Type B pancreatic cell (in vitro differentiated cells): ENCODE measurements at regions not wholly inside any gene's neighbourhood (a gene's known extent, or its start where the extent isn't known, plus 50 kb on each side); places are given as distances from the start of the nearest gene placed in this dataset.

Experiments
- DNase-seq: peaks from one replicate; pipeline ENCODE4 v3.0.0; 2021; ENCODE audit warnings: mixed read lengths; ENCODE audit not compliant: unreplicated experiment; ENCODE audit errors: extremely low spot score
- H3K27ac Mint-ChIP-seq: 2 replicates; pipeline ENCODE4 v1.8.0; 2021; ENCODE audit warnings: mild to moderate bottlenecking, mixed read lengths
- H3K27me3 Mint-ChIP-seq: 2 replicates; pipeline ENCODE4 v1.8.0; 2021; ENCODE audit warnings: mixed read lengths
- H3K36me3 Mint-ChIP-seq: 2 replicates; pipeline ENCODE4 v1.8.0; 2021; ENCODE audit warnings: mixed read lengths
- H3K4me1 Mint-ChIP-seq: one replicate; pipeline ENCODE4 v1.8.0; 2021; ENCODE audit warnings: mixed read lengths; ENCODE audit not compliant: unreplicated experiment
- H3K4me3 Mint-ChIP-seq: 2 replicates; pipeline ENCODE4 v1.8.0; 2021; ENCODE audit warnings: mild to moderate bottlenecking, mixed read lengths
- H3K9me3 Mint-ChIP-seq: 2 replicates; pipeline ENCODE4 v1.8.0; 2021; ENCODE audit warnings: mixed read lengths
- TF ChIP-seq, protein P1 (sequence below): fragments of 200-600 bp; sonication (generic); conservative IDR thresholded peaks from 2 replicates; pipeline ENCODE4 v1.5.0; 2021; ENCODE audit warnings: antibody characterized with exemption, mild to moderate bottlenecking

DNA sequence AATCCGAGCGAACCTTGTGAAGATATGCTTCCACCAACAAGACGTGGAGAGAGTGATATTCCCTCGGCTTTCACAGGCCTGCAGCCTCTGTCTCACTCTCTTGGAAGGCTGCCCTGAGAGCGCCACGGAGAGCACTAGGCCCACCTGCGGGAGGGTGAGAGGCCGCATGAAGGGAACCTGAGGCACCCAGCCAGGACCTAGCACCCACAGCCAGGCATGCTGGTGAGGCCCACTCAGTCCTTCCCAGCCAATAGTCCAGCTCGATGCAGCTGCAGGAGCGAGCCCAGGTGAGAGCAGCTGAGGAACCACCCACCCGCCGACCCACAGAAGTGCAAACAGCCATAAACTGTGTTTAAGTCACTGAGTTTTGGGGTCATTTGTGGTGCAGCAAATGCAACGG, 227.2 kb downstream of the QKI start:
- Mint-ChIP-seq H3K27ac (no peak overlapping the region), H3K4me3 (no peak overlapping the region), H3K36me3 (no peaks in the 10 kb centered on the region), H3K27me3 (peaks cover 4% of the 10 kb centered on the region), H3K9me3 (no peaks in the 10 kb centered on the region), H3K4me1 (no peaks in the 10 kb centered on the region)
- no peak for DNase-seq
- TF ChIP-seq, protein P1, sequence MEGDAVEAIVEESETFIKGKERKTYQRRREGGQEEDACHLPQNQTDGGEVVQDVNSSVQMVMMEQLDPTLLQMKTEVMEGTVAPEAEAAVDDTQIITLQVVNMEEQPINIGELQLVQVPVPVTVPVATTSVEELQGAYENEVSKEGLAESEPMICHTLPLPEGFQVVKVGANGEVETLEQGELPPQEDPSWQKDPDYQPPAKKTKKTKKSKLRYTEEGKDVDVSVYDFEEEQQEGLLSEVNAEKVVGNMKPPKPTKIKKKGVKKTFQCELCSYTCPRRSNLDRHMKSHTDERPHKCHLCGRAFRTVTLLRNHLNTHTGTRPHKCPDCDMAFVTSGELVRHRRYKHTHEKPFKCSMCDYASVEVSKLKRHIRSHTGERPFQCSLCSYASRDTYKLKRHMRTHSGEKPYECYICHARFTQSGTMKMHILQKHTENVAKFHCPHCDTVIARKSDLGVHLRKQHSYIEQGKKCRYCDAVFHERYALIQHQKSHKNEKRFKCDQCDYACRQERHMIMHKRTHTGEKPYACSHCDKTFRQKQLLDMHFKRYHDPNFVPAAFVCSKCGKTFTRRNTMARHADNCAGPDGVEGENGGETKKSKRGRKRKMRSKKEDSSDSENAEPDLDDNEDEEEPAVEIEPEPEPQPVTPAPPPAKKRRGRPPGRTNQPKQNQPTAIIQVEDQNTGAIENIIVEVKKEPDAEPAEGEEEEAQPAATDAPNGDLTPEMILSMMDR = no peak

DNA sequence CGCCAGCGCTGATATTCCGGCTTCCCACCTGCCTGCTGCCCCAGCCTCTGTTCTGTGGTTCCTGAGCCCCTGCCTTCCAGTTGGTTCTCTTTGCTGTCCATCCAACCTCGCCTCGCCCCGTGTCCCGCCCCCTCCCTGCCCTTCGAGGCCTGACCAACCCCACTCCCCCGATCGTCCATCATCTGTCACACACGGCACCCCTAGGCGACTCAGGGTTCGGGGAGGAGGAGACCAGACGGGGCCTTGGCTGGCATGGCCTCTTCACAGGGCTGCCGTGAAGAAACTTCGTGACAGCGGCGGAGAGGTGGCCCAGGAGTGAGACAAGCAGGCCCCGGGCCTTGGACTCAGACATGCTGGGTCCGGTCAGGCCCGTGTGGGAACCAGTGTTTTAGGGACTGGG, 226.1 kb downstream of the QKI start:
- no peak overlapping the region for H3K27ac Mint-ChIP-seq

DNA sequence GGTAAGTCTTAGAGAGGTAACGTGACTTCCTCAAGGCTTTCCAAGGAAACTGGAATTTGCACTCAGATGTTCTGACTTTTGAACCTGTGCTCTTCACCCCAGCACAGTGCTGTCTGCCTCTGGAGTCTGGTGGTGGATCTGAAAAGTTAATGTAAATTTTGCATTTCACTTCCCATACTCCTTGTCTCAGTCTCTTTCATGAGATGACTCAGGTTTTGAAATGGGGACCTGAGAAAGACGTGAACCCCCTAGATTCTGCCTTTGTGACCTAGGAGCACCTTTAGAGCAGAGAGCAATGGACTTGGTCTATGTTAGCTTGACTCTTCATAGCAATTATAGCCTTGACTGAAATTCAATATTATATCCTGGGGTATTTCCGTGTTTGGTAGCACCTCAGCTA, 223.0 kb downstream of the QKI start:
- H3K27me3 Mint-ChIP-seq = no peaks in the 10 kb centered on the region
- no peak overlapping the region for H3K4me3 Mint-ChIP-seq
- H3K9me3 Mint-ChIP-seq = no peaks in the 10 kb centered on the region
- DNase-seq = no peak
- H3K4me1 Mint-ChIP-seq = peaks cover 4% of the 10 kb centered on the region
- H3K36me3 Mint-ChIP-seq = no peaks in the 10 kb centered on the region
- TF ChIP-seq, protein P1 = no peak
- H3K27ac Mint-ChIP-seq = no peak overlapping the region

More for the DNA sequence above, 226.1 kb downstream of the QKI start:
- no peaks in the 10 kb centered on the region for H3K9me3 Mint-ChIP-seq
- no peaks in the 10 kb centered on the region for H3K4me1 Mint-ChIP-seq
- H3K4me3 Mint-ChIP-seq = no peak overlapping the region
- TF ChIP-seq, protein P1 = no peak
- no peaks in the 10 kb centered on the region for H3K36me3 Mint-ChIP-seq
- DNase-seq = no peak
- peaks cover 1% of the 10 kb centered on the region for H3K27me3 Mint-ChIP-seq

DNA sequence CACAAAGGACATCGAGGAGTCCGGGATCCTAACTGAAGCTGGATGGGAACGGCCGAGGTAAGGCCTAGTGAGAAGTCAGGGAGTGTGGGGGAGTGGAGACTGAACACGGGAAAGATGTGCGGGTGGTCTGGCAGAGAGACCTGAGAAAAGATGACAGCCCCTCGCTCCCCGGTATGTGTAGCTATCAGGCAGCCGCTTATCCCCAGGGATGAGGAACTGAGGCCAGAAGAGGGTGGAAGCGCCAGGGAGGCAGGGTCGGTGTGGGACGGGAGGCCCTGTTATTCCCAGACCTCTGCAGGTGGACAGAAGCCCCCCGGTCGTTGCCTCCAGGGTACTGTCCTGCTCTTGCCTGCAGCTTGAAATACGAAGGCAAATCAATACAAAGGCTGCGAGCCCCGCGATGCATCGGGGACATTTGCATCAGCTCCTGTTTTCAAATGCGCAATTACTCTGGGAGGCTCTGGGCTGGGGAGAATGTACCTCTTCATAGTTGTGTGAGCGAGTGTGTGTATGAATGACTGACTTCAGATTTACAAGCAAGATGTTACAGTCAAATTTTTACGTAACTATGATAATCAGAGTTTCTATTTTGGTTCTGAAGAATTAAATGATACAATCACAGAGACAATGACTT, 221.3 kb downstream of the QKI start:
- Mint-ChIP-seq H3K27me3 (no peaks in the 10 kb centered on the region), H3K9me3 (no peaks in the 10 kb centered on the region), H3K27ac (no peak overlapping the region), H3K36me3 (no peaks in the 10 kb centered on the region), H3K4me1 (peaks cover 4% of the 10 kb centered on the region), H3K4me3 (no peak overlapping the region)
- TF ChIP-seq, protein P1 = no peak
- no peak for DNase-seq

DNA sequence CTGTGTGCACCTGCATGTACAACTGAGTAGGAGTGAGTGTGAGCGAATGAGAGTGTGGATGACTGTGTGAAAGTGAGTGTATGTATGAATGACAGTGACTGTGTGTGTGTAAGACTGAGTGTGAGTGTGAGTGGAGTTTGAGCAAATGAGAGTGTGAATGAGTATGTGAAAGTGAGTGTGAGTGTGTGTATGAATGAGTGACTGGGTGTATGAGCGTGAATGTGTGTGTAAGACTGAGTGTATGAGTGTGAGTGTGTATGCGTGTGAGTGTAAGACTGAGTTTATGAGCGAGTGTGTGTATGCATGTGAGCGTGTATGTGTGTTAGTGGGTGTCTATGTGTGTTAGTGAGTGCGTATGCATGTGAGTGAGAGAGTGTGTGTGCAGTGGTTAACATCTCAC, 220.8 kb downstream of the QKI start:
- H3K27ac Mint-ChIP-seq = peak overlapping the region; percentile 3
- no peaks in the 10 kb centered on the region for H3K9me3 Mint-ChIP-seq
- no peak for DNase-seq
- H3K4me1 Mint-ChIP-seq = peaks cover 4% of the 10 kb centered on the region
- H3K27me3 Mint-ChIP-seq = no peaks in the 10 kb centered on the region
- H3K4me3 Mint-ChIP-seq = no peak overlapping the region
- H3K36me3 Mint-ChIP-seq = no peaks in the 10 kb centered on the region
- TF ChIP-seq, protein P1 = no peak
